CD4-positive, alpha-beta T cell treated with Interleukin-4 for 4 hours (primary cell): ENCODE measurements at regions not wholly inside any gene's neighbourhood (a gene's known extent, or its start where the extent isn't known, plus 50 kb on each side); places are given as distances from the start of the nearest gene placed in this dataset.

Source experiments
- DNase-seq: peaks from one replicate; pipeline ENCODE4 v3.0.0-alpha.2; 2020

- no peak for DNase-seq
Observed at GRCh38 chr2:67462738-67463496, 65.8 kb downstream of the ETAA1 start.

GRCh38 chr2:67463810-67464209 lies 66.7 kb downstream of the ETAA1 start:
- DNase-seq = no peak

GRCh38 chr2:67465623-67466022 lies 68.5 kb downstream of the ETAA1 start:
- no peak for DNase-seq

- no peak for DNase-seq
Observed at GRCh38 chr2:67466734-67467133, 69.6 kb downstream of the ETAA1 start.

- no peak for DNase-seq
Observed at GRCh38 chr2:67471681-67472080, 74.5 kb downstream of the ETAA1 start.

- DNase-seq = no peak
Observed at GRCh38 chr2:67476809-67477790, 80.0 kb downstream of the ETAA1 start.

GRCh38 chr2:67479261-67479660 lies 82.1 kb downstream of the ETAA1 start:
- DNase-seq = no peak

GRCh38 chr2:67485431-67485830 lies 88.3 kb downstream of the ETAA1 start:
- DNase-seq = no peak

GRCh38 chr2:67486041-67486796 lies 89.1 kb downstream of the ETAA1 start:
- DNase-seq = no peak

- no peak for DNase-seq
Observed at GRCh38 chr2:67487993-67488392, 90.9 kb downstream of the ETAA1 start.

- DNase-seq = no peak
Observed at GRCh38 chr2:67489396-67489795, 92.3 kb downstream of the ETAA1 start.

GRCh38 chr2:67498931-67499330 lies 101.8 kb downstream of the ETAA1 start:
- no peak for DNase-seq

GRCh38 chr2:67499989-67500388 lies 102.9 kb downstream of the ETAA1 start:
- no peak for DNase-seq

GRCh38 chr2:67500541-67500940 lies 103.4 kb downstream of the ETAA1 start:
- no peak for DNase-seq

GRCh38 chr2:67502346-67503065 lies 105.4 kb downstream of the ETAA1 start:
- no peak for DNase-seq

GRCh38 chr2:67503066-67503795 lies 106.1 kb downstream of the ETAA1 start:
- DNase-seq = no peak

- DNase-seq = no peak
Observed at GRCh38 chr2:67510745-67511144, 113.6 kb downstream of the ETAA1 start.

- no peak for DNase-seq
Observed at GRCh38 chr2:67514515-67514914, 117.4 kb downstream of the ETAA1 start.

- DNase-seq = no peak
Observed at GRCh38 chr2:67515056-67515455, 117.9 kb downstream of the ETAA1 start.

GRCh38 chr2:67515538-67515937 lies 118.4 kb downstream of the ETAA1 start:
- no peak for DNase-seq

GRCh38 chr2:67516362-67516761 lies 119.2 kb downstream of the ETAA1 start:
- no peak for DNase-seq
